HG03354 (cell line): ENCODE measurements at regions not wholly inside any gene's neighbourhood (a gene's known extent, or its start where the extent isn't known, plus 50 kb on each side); places are given as distances from the start of the nearest gene placed in this dataset.
"Not testable (repeated sequence)": the region's sequence is repeated elsewhere in the genome, so short reads cannot be mapped to it uniquely, and the experiment has no call there.

Source experiments
- ATAC-seq: cut with Tn5 transposase; IDR thresholded peaks from one replicate; pipeline ENCODE4 v1.9.1; 2021; ENCODE audit warnings: mild to moderate bottlenecking; ENCODE audit not compliant: unreplicated experiment, poor library complexity, severe bottlenecking

- no peak for ATAC-seq
Observed at GRCh38 chr14:53458368-53458814, 305.3 kb upstream of the DDHD1 start.

- ATAC-seq: no peak
Observed at GRCh38 chr14:53456931-53457330, 303.8 kb upstream of the DDHD1 start.

DNA sequence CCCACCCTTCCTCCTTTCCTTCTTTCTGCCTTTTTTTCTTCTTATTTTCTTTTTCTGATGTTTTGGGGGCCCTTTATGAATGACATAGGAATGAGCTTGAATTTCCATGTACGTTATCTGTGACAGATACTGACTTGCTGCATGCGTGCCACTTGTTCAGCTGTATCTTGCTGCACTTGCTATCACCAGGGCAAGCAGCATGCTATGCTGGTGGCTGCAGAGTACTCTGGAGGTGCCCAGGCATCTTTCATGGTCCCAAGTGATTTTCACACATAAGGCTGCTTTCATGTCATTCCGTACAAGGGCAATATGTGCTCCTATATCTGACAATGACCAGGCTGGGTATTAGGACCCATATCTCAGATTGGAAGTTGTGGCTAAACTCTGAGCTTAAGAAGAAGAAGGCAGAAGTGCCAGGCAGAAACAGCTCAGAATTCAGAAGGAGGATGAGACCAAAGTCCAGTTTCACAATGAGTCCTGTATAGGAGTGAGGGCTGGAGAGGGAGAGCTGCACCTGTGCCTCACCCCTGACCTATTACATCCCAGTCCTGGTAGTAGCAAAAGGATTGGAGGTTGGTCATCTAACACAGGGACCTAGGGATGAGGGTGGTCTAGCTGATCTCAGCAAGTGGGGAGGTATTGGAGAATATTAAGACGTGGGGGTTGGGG, 299.0 kb upstream of the DDHD1 start:
- ATAC-seq: no peak

- no peak for ATAC-seq
Observed at GRCh38 chr14:53450871-53451270, 297.7 kb upstream of the DDHD1 start.

DNA sequence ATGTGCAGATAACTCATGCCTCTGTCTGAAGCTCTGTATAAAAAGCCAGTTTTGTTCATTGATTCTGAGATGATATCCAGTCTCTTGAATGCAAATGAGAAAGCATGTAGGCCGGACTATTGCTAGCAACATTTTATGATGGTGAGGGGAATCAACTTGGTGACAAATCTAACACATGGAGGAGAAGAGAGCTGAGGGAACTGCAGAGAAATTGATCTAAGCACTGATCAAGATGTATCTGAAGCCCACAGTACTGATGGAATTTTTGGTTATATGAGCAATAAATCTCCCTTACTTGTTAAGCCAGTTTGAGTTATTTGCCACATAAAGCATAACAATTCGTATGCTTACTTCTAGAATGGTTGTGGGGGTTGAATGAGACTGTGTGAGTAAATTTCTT, 295.6 kb upstream of the DDHD1 start:
- ATAC-seq: no peak

GRCh38 chr14:53444677-53445312, 291.7 kb upstream of the DDHD1 start:
- ATAC-seq: no peak

GRCh38 chr14:53441789-53442188, 288.7 kb upstream of the DDHD1 start:
- ATAC-seq: no peak

DNA sequence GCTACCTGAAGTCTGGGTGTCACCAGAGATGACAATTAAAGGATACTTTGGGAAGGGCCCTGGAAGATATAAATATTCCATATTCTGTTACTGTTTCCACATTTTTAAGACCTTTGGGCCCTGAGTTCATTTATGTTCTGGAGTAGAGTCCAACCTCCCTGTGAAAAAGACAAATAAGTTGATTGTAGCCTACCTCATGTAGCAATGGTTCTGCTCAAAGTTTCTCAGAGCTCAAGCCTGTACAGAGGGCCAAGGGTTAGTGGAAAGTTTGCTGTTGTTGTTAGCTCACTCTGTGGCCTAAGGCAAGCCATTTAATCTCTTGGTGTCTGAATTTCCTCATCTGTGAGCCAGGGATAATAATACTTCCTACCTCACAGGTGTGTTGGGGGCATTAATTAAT, 284.7 kb upstream of the DDHD1 start:
- no peak for ATAC-seq

GRCh38 chr14:53432378-53432802, 279.3 kb upstream of the DDHD1 start:
- ATAC-seq: peak; percentile 80

- ATAC-seq: no peak
Observed at GRCh38 chr14:53430870-53431269, 277.7 kb upstream of the DDHD1 start.

- ATAC-seq: no peak
Observed at GRCh38 chr14:53412819-53413675, 259.9 kb upstream of the DDHD1 start.

- no peak for ATAC-seq
Observed at GRCh38 chr14:53411125-53411524, 258.0 kb upstream of the DDHD1 start.

DNA sequence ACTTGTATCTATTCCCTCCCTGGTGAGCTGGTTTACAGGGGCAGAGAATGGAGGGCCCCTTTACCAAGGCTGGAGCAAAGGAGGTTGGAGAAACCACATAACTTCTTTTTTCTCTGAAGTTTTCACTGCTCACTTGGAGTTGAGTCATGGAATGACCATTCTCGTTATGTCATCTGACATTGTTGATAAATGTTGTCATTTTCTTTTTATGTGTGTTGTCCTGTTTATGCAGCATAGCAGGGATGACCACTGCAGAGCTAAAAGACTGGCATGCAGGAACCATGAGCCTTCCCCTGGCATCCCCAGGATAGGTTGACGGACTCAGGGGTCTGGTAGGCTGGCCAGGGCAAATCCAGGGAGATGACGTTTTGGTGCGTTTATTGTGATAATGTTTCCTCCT, 256.8 kb upstream of the DDHD1 start:
- ATAC-seq: no peak

GRCh38 chr14:53409289-53409688, 256.2 kb upstream of the DDHD1 start:
- no peak for ATAC-seq

DNA sequence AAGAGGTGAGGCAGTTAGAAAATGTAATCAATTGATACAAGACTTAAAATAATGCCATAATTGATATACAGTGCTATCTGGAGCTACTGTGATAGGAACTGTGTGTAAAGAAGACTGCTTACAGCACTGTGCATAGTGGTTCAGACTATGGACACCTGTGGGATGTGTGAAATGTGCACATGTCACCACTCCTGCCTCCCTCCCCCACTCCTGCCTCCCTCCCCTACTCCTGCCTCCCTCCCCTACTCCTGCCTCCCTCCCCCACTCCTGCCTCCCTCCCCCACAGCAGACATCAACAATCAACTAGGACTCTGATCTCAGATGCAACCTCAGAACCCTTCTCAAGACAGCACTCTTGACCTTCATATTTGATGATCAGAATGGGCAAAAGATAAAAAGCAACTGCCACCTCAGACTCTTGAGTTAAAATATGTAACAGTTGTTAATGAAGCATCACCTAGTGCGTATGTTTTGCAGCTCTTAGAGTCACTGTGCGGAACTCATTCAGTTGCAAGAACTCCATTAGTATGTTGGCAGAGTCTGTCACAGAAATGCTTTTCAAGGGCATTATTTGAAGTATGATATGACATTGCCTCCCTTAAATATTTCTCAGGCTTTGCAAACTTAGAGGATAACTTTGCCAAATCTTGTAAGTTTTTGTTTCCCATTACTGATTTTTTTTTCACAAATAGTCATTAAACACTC, 255.2 kb upstream of the DDHD1 start:
- ATAC-seq: no peak

DNA sequence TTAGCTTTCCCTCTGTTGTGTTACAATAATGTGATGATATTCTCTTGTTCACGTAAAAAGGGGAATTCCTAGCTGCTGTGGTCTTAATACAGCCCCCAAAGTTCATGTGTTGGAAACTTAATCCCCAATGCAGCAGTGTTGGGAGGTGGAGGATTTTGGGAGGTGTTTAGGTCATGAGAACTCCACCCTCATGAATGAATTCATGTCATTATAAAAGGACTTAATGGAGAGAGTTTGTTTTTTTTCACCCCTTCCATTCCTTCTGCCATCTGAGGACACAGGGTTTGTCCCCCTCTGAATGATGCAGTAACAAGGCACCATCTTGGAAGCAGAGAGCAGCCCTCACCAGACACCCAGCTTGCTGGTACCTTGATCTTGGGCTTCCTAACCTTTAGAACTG, 253.4 kb upstream of the DDHD1 start:
- ATAC-seq: no peak

- ATAC-seq: no peak
Observed at GRCh38 chr14:53401646-53402045, 248.5 kb upstream of the DDHD1 start.

DNA sequence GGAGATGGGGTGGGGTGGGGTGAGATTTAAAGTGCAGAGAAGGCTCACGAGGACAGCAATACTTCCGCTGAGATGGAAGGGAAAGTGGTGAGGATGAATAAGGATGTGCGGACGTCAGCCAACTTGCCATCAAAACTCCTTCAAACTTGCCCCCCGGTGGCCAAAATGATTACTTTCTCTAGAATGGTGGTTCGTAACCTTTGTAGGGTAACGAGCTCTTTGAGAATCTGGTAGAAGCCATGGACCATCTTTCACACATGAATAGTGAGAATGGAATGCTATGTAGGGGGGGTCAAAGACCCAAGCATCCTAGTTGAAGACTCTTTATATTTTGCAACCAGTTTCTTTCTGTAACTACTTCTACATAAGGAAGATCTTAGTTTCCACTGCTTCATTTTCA, 245.9 kb upstream of the DDHD1 start:
- ATAC-seq: no peak

DNA sequence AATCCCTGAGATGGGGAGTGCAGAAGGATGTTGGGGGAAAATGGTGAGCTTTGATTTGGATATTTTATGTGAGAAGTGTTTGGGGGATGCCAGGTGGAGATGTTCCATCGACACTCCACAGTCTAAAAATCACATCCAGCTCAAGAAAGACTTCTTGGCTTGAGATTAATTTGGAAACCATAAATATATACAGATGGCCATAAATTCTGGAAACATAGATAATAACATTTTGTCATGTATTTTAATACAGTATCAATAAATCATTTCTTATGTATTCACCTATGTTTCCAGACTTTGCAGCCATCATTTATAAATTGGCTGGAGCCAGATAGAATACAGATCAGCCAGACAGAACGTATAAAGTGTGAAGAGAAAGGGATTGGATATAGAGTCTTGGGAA, 245.5 kb upstream of the DDHD1 start:
- no peak for ATAC-seq

DNA sequence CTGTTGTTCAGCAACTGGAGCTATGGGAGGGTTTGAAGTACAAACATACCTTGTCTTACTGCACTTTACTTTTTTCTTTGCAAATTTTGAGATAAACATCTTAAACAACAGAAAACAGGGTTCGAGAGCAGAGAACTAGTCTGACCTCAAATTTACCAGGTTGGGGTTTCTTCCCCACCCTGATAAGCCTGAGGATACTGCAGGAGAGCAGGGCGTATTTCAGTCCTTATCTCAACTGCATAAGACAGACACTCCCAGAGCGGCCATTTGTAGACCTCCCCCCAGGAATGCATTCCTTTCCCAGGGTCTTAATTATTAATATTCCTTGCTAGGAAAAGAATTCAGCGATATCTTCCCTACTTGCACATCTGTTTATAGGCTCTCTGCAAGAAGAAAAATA, 242.1 kb upstream of the DDHD1 start:
- ATAC-seq: not testable (repeated sequence)
